RPMI7951 (cell line): ENCODE measurements at regions not wholly inside any gene's neighbourhood (a gene's known extent, or its start where the extent isn't known, plus 50 kb on each side); places are given as distances from the start of the nearest gene placed in this dataset.

Experiments used
- DNase-seq: peaks from one replicate; pipeline ENCODE4 v3.0.0-alpha.2; 2012; ENCODE audit warnings: low read depth

DNA sequence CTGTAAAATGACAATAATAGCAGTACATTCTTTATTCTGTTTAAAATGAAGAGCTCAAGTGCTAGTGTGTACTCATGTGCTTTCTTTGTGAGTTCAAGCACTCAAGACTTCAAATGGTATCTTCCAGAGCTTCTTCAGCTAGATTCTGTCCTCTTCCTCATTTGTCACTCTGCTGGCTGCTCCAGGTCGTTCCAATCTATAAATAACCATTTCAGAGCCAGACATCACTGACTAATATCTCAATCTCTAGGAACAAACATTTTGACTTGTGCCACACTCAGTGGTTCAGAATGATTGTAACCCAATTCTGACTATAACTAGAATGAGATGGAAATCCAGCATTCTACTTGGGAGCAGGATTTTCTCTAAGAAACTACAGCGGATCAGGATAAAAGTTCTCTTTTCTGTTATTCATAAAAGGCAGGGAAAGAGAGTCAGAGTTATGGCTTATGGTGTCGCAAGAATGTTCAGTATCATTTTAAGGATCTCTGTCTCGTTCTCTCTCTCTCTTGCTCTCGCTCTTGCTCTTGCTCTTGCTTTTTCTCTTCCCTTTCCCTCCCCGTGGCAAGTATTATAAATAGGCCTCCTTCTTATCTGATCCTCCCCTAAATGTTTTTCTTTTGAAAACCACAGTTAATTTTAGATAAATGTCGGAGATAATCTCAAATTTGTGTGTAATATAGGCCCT, 116.3 kb upstream of the MAF start:
- DNase-seq = no peak

DNA sequence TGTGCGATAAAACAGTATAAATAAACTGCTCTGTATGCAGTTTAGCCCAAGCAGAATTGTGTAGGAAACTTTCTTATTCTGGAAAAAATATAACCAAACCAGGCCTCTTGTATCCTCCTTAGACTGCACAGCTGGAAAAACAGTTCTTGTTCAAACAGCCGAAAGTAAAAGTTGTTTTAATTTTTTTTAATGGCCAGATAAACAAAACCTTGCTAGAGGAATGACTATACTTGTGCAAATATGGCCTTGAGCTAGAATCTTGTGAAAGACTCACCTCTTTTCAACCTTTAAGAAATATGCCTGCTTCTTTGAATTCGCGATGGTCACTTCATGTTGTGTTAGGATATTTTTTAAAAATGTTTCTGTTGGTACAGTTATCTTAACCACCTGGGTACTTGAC, 114.5 kb upstream of the MAF start:
- no peak for DNase-seq

DNA sequence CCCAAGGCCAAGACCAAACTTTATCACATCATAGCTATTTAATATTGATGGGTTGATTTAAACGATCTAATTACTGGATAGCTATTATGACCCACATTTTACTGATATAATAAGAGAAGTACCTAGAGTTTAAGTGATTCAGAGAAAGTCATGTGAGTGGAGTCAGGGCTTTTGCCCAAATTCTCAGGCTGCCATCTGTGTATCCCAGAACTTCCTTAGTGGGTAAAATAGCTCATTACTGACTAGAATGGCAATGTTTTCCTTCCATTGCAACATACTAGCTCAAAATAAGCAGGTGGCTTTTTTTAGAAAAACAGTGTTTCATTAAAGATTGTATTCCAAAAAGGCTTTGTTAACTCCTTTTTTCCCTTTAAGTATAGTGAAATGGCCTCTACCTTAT, 113.9 kb upstream of the MAF start:
- no peak for DNase-seq

DNA sequence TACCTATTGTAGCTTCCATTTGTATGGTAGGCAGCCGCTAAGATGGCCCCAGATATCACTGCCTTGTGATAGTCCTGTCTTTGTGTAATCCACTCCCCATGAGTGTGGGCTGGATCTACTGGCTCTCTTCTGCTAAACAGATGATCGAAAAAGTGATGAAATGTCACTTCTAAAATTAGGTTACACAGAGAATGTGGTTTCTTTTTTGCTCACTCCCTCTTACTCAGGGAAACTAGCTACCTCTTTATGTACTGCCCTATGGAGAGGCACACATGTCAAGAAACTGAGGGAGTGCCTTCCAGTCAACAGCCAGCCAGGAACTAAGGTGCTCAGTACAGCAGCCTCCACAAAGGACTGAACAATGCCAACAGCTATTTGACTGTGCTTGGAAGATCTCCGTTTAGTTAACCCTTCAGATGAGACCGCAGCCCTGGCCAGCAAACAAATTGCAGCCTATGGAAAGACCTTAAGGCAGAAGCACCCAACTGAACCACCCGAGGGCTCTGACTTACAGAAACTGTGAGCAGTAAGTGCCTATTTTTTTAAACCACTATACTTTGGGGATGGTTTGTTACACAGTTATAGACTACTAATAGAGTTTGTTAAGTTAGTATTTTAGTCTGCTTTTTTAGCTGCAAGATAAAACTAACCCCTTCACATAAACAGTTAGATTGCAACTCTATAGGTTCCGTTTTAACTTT, 113.2 kb upstream of the MAF start:
- no peak for DNase-seq

DNA sequence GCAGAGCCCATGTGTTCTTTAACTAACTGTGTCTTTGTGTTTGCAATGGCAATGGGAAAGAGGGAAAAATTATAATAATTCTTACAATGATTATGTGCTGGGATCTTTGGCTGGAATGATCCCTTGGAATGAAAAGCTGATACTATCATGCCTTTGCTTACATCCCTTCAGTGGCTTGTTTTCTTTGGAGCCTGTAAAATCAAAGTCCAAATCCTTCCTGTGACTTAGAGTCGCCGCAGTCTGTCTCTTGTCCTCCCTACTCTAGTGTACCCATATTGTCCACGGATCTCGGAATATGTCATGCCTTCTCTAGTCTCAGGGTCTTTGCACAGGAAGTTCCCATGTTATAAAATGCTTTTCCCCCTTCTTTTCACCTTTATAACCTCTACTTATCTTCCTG, 111.7 kb upstream of the MAF start:
- DNase-seq = no peak

DNA sequence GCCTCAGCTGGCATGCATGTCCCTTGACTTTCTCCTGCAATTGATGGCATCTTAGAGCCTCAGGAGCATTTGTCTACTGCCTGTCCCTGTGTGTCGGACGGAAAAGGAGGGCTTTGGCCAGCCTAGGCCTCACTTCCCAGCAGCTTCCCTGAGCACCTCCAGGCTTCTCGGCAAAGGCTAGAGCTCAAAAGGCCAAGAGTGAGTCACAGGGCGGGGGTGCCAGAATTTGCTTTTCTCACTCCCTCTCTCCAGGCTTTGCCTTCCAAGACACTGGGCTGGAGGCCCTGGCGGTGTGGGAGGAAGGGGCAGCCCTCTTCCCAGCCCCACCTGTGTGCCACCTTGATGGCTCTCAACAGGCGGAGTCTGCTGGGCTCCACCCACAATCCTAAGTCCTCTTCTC, 107.3 kb upstream of the MAF start:
- no peak for DNase-seq

DNA sequence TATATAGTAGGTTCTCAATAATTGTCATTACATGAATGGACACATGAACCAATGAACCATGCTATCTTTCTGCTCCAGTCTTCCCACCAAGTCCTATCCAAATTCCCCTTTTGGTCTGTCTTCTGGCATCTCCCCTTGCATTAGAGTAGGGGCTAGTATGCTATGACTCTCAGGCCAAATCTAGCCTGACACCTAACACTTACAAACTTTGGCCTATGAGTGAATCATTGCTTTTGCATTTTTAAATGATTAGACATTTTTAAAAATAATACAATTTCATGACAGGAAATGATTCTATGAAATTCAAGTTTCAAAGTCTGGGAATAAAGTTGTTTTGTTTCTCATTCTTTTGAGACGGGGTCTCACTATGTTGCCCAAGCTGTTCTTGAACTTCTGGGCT, 102.5 kb upstream of the MAF start:
- no peak for DNase-seq

DNA sequence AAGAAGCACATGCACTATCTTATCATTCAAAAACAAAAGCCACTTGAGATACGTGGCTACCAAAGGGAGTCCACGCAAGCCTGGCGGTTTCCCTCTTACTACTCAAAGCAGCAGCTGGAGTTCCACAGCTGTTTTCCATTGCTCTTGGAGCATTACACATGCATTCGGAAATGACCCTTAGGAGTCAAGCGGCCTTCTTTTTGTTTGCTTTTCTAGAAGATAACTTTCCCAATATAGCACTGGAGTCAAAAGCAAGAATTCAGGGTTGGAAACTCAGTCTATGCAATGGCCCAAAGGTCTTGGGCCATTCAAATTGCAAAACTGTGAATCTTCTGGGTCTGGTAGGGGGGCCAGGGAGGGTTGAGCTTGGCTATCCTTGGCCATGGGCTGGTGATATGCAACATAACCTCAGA, 97.8 kb upstream of the MAF start:
- DNase-seq = no peak

DNA sequence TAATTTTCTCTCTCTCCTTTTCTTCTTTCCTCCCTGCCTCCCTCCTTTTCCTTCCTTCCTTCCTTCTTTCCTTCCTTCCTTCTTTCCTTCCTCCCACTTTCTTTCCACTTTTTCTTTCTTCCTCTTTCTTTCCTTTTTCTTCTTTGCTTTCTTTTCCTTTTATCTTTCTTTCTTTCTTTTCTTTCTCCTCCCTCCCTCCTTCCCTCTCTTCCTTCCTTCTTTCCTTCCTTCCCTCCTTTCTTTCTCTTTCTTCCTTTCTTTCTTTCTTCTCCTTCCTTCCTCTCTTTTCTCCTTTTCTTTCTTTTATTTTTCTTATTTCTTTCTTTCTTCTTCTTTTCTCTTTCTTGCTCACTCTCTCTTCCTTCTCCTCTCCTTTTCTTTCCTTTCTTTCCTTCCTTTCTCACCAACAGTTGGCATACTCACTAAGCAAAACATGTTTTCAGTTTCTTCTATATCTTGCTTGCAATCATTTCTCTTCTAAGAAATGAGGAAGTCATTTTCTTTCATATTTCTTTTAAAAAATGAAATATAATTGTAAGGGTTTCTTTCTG, 97.1 kb upstream of the MAF start:
- no peak for DNase-seq

DNA sequence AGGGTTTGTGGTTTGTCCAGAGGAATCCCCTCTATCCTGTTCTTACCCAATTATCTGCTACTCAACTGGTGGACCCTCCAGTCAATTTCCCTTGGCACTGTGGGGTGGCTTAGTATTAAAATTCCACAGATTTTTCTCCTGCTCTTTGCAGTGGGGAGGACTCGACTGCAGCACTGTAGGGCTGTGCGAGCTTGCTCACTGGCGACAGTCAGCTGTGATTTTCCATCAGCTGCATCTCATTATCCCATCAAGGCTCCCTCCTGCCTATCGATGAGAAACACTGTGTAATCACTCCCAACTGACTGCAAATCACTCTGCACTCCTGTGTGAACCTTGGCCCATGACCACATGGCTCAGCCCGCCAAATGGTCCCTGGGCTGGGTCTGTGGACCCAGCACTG, 90.5 kb upstream of the MAF start:
- no peak for DNase-seq

DNA sequence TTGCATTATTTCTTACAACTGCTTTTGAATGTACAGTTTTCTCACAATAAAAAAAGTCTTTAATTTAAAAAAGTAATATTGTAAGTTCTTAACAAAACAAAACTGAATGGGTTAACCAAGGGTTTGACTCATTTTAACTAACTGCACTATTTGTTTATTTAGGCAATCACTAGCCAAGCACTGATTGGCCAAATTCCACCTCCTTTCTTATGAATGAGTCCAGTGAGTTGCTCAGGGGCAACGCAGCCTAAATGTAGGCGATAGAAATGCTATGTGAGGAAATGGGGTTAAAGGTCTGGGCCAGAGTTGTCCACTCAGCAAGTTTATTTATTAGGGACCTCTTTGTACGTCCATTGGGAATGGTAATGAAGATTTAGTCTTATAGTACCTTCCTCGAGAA, 89.6 kb upstream of the MAF start:
- DNase-seq = no peak

DNA sequence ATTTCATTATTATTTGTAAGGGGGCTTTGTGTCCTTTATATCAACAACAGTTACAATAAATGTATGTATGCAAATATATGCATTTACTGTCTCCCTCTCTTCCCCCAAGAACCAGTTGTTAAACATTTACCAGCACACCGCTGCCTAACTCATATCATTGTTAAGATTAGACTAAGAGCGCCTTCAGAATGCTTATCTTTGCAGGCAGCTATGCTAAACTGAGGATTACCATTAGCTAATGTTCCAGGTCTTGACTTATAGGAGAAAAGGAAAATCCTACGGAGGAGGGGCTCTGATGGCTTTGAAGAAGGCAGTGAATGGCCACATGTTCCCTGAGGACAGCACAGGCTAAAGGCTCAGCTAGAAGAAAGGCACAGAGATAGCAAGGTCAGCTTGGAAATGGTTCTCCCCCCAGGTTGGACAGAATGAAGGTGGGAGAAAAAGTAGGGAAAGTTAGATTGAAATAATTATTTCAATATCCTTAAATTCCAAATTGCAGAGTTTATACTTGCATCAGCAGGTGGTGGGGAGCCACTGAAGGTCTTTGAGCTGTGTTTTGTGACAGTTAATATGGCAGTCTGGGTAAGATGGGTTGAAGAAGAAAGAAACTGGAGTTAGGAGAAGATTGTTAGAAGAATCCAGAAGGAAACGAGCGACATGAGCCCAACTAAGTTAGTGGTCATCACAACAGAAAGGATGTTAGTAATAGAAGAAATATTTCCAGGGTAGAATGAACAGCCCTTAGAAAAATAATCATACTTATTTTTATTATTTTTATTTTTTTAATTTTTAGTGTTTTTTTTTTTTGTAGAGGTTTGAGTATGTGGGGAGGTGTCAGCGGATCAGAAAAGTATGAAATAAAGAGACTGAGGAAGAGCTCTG, 87.0 kb upstream of the MAF start:
- DNase-seq = no peak

DNA sequence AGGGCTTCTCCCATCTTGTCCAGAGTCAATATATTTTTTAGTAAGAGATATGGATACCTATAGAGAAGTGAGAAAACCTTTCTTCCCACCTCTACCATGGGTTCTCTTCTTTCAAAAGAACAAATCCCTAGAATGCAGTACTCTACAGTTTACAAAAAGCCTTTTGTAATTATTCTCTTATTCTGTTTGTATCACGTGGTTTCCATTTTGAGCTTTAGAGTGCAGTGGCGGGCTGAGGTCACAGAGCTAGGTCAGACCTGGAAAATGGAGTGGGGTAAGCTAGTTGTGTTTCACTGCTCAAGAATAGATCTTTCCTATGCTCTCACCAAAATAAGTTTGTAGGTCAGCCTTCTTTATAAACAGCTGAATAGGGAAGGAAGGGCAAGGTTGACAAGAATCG, 85.3 kb upstream of the MAF start:
- no peak for DNase-seq

DNA sequence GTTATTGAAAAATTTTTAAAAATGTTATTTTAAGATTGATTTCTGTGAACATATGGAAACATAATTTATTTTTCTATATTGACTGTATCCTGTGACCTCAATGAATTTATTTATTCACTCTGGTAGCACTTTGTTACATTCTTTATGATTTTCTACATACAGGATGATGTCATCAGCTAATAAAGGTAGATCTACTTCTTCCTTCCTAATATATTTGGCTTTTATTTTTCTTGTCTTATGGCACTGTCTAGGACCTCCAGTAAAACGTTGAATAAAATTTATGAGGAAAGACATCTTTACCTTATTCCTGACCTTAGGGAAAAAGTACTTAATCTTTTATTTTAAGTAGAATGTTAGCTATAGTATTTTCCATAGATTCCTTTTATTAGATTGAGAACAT, 78.8 kb upstream of the MAF start:
- no peak for DNase-seq

DNA sequence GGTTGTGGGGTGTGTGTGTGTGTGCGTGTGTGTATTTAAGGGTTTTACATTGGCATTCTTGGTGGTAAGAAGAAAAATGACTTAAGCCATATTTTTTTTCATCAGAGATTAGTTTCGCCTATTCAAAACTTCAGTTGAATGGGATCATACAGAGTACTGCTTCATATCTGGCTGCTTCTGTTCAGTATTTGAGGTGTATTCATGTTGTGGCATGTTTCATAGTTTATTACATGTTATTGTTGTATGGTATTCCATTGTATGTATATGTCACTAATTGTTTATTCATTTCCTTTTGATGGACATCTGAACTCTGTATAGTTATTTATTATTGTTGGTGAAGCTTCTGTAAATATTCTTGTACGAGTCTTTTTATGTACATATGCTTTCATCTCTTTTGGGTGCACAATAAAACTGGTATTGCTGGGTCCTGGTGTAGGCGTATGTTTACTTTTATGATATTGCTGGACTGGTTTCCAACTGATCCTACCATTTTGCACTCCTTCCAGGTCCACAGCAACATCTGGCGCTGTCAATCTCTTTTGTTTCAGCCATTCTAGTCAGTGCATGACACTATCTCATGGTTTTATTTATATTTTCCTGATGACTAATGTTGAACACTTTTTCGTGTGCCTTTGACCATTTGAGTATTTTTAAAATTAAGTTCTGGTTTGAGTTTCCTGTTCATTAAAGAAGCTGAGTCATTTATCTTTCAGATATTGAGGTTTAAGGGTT, 77.4 kb upstream of the MAF start:
- DNase-seq = peak; percentile 45

DNA sequence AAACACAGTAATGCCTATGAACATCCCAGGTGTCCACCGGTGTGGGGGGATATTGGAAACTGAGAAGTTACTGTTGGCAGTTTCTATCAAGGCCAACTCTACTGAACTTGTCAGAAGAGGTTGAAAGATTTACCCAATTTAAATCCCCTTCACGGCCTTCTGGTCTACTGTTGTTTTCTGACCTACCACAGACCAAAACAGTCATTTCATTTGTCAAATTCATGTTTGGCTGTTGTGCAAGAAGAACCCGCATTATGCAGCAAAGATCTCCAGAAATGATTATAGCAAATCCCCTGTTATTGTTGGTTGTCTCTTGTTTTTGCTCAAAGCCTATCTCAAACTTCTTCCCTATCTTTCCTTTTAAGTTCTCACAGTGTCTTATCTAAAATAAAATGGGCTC, 73.1 kb upstream of the MAF start:
- no peak for DNase-seq

DNA sequence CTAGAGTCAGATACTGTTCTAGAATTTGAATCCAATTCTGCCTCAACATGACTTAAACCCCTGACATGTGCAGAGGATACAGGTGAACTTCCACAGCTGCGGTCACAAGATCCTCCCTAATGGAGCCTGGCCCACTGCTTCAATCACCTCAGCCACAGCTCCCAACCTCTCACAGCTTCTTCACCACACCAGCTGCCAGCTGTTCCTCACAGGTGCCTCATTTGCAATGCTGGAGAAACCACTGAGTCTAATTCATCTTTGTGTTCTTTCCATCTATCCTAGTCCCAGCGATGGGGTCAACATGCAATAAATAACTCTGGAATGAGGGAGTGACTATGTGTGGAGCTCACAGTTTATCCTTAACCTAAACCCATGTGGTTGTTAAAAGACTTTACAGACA, 72.0 kb upstream of the MAF start:
- DNase-seq = no peak

DNA sequence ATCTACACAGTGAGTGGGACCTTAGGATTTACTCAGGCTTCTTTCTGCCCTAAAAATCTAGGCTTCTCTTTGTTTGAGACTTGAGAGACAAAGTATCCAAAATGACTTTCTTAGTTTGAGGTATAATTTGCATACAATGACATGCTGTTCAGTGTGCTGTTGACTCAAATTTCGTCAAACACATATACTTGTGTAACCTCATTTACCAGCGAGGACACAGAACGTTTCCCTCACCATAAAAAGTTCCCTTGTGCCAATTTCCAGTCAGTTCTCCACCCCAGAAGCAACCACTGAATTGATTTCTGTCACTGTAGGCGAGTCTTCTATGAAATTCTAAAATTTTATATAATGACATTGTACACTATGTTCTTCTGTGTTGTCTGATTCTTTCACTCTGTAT, 68.0 kb upstream of the MAF start:
- no peak for DNase-seq

DNA sequence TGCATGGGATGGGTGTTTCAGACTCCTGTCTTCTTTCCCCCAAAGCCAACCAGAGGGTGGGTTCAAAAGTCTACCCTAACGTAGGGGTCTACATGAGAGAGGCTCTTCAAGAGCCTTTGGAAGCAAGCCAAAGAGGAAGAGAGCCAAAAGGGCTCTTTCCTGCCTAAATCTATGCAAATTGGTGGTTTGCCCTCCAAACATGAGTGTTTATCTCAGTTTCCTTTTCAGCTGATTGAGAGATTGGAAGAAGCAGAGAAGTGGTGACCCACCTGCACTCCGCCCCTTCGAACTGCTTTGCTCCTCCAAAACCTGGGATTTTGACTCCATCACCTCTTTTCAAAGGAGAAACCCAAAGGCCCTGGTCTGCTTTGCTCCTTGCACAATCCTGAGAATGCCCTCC, 65.4 kb upstream of the MAF start:
- no peak for DNase-seq

DNA sequence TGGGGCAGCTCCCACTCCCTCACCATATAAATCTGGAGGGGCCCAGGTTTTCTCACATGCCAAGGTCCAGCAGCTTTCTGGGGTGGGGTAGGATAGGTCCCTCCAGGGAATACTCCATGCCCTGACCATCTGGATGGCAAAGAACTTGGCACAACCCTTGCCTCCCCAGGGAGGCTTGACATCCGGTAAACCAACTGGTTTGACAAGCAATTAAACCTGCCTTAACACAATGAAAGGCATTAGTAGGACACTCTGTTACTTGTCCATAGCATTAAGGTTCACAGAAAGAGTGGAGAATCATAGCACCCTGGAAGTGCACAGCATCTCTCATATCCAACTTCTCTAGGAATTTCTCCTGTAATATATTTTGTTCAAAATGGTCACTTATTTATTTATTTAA, 63.9 kb upstream of the MAF start:
- DNase-seq = no peak

DNA sequence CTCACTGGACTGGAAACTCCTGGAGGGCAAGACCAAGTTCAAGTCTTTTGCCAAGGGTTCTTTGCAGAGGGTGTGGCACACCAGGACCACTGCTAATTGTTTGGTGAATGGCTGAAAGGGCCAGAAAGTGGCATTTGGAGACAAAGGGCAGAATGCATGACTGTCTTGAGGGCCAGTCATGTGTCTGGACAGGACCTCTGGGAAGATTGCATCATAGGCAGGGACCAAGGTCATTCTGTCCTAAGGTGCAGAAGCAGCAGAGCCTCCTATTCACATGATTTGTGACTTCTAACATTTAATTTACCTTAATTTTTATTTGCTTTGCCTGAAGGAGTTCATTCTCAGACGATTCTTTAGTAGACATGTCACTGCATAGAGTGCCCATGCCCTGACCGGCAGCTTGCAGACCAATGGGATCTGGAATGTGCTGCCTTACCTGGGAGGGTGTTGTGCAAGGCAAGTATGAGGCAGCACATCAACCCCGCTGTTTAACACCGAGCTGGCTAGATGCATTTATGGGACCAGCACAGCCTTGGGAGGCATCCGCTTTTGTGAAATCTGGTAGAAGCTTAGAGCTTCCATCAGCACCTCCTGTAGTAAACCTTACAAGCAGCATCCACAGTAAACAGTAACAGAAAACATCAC, 62.3 kb upstream of the MAF start:
- no peak for DNase-seq
